HG03135 (cell line): ENCODE measurements at regions not wholly inside any gene's neighbourhood (a gene's known extent, or its start where the extent isn't known, plus 50 kb on each side); places are given as distances from the start of the nearest gene placed in this dataset.

Experiments used
- ATAC-seq: cut with Tn5 transposase; IDR thresholded peaks from one replicate; pipeline ENCODE4 v1.9.1; 2021; ENCODE audit warnings: mild to moderate bottlenecking, moderate library complexity; ENCODE audit not compliant: unreplicated experiment

DNA sequence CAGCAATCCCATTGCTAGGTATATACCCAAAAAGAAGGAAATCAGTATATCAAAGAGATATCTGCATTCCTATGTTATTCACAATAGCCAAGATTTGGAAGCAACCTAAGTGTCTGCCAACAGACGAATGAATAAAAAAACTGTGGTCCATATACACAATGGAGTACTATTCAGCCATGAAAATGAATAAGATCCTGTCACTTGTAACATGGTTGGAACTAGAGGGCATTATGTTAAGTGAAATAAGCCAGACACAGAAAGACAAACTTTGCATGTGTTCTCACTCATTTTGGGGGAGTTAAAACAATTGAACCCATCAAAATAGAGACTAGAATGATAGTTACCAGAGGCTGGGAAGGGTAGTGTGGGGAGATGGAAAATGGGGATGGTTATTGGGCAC, 323.5 kb upstream of the NFE2L3 start:
- no peak for ATAC-seq

DNA sequence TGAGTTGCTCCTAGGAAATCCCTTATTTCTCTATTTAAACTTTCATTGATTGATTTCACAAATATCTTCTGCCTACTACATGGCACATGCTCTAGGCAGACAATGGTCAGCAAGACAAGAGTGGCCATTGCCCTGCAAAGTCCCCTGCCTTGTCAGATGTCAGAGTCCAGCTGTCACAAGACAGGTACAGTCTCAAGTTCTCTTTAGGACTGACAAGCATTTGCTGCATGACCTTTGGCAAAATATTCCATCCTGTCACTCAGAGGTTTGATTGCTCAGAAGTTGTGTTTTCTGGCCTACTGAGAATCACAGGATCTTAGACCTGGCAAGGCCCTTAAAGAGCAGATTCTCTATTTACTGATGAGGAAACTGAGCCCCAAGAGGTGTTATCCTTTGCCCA, 322.3 kb upstream of the NFE2L3 start:
- no peak for ATAC-seq

DNA sequence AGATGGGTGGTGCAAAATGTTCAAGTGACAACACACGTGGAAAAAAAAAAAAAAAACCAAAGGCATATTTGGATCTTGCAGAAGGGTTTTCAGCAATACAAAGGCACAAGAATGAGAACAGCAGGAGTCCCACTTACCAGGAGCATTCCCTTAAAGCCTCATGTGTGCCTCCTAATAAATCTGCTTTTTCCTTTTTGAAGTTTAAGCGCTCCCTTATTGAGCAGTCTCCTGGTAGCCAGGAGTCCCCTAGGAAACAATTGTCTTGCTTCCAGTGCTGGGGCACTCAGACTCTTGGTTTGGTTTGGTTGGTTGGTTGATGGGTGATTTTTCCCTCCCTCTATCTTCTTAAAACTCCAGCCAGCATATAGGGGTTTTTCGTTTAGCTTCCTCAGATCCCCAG, 321.8 kb upstream of the NFE2L3 start:
- no peak for ATAC-seq

DNA sequence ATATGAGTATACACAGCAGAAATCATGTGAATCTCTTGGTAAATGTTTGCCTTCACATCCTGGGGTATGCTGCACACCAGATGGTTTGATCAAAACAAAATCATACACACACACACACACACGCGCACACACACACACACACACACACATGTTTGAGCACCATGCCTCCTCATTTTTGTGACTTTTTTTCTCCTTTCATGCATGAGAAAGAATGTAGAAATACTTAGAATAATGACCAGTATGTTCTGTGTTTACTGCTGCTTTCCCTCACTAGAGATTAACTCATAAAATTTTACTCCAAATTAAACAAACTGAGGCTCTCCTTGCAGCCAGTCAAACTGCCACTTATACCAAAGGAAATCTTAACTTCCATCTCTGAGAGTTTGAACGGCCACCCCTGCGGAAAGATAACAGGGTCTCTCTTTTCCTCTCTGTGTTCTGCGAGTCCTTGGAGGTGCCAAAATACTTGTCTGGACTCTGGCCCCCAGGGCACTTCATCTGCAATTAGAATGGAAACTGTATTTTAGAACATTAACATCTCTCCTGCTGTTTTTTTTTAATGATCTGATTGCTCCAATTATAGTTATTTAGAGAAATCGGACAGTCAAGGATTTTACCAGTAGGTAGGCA, 320.8 kb upstream of the NFE2L3 start:
- ATAC-seq, result no peak

DNA sequence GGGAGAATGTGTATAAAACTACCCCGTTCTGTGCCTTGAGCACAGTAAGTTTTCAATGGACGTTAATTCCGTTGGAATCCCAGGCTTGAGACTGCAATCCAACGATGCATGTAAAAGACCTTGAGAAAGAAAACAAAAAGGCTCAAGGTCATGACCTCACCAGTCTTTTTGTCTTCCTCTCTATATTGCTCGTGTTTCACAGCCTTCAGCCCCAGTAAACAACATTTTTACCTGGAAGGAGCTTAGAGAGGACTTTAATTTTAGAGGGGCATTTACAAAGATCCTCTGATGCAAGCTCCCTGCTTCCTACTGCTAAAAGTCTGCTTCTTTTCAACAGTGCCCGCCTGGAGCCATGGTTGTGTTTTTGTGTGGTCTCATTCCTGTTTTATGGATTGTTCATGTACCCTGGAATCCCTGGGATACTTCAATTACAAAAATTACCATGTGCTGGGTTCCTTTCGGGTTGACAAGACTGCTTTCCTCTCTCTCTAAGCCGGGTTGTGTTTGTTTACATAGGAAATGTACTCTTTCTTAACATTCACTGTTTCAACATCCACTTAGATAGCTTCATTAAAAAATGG, 320.1 kb upstream of the NFE2L3 start:
- ATAC-seq, result no peak

DNA sequence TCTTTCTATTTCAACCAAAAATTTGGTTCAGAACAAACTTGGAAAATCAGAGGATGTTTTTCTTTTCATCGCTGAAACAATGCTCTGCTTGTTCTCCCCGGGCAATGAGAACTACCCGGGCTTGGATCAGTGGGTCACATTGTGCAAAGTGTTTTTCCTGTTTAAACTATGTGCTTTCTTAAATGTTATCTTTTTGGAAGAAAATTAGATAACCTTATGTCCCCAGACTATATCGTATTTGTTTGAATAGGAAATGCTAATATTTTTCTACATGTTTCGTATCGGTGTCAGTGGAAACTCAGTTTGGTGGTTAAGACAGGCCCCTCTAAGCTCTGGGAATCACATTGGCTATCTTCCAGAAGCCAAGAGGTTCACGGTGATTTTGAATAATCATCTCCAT, 319.5 kb upstream of the NFE2L3 start:
- no peak for ATAC-seq

DNA sequence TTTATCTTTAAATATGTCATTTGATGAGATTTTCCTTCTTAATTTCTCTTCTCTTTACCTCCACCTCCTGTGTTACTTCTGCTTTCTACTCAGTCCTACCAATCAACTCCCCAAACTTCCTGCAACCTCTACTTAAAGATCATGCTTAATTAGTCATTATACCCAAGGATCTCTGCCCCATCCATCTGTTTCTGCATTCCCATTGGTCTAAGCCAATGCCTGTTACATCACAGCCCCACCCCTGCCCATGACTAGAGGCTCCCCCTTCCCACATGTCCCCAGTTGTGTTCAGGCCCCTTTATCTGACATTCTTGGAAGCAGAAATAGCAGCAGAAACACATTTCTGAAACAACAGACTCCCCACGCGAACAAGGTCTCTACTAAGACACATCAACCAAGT, 319.1 kb upstream of the NFE2L3 start:
- no peak for ATAC-seq

DNA sequence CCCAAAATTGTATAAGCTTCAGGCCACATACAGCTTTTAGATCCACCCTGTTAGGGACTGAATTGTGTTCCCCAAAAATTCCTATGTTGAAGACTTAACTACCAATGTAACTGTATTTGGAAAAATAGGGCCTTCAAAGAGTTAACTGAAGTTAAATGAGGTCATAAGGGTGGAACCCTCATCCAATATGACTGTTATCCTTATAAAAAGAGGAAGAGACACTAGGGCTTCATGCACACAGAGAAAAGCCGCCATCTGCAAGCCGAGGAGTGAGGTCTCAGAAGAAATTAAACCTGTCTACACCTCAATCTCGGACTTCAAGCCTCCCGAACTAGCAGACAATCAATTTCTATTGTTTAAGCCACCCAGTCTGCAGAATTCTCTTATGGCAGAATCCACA, 317.9 kb upstream of the NFE2L3 start:
- no peak for ATAC-seq

DNA sequence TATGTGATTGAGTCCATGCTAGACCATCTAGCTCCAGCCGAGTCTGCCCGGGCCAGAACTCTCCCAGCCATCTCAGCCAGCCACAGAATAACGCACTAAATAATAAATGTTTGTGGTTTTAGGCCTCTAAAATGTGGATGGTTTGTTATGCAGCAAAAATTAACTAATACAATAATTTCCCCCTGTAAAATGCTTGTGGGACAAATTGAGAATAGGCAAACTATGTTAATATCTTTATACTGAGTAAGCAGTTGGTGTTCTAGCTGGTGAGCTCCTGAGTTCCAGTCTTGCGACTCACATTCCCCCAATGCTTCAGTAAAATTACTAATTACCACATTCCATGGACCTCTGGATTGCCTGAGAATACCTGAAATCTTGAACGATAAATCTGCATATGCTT, 316.8 kb upstream of the NFE2L3 start:
- ATAC-seq, result no peak

DNA sequence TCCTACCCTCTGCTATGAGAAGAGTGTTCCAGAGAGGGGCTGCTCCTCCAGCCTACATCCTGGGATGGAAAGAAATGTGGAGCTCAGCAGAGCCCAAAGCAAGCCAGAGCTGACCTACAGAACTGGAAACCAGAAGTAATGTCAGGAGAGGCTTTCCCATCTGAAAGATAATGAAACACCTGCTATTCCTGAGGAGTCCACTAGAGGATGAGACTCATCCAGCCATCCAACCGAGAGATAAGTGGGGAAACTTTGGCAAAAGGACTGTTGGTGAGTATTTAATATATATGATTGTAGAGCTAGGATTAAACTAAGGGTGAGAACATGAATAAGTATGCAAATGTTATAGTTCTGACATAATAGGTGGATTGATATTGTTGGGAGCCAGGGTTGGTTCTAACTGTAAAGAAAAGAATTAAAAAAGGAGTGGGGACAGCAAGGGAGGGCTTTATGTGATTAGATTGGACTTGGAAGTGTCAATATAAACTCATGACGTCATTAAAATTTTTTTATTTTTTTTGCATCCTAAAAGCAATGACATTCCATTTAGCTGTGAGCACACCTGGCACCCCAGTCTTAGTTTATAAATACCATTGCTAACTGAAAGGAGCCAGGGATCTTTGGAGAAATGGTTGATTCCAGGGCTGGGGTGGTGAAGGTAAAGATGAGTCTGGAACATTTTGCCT, 312.8 kb upstream of the NFE2L3 start:
- ATAC-seq, result no peak

DNA sequence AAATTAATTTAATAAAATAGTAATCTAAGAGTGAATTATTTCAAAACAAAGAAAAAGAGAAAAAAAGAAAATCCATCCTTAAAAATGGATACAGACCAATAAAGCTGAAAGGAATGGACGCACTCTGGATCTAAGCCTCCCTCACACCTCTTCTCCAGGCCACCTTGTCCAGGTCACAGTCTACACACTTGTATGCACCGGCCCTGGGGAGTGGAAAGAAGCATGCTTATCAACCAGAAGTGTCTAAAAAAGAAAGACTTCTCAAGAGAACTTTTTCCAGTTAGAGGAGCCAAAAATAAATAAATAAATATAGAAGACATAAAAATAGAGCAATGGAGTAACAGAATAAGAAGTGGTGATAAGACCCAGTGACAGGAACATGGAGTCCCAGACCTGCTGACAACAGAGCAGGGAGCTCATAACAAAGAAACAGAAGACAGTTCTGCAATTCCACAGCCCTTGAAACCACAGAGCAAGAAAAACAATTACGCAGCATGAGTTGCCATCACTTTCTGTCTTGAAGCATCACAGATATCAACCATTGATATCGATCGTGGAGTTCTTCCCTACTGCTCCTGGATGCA, 311.7 kb upstream of the NFE2L3 start:
- no peak for ATAC-seq

DNA sequence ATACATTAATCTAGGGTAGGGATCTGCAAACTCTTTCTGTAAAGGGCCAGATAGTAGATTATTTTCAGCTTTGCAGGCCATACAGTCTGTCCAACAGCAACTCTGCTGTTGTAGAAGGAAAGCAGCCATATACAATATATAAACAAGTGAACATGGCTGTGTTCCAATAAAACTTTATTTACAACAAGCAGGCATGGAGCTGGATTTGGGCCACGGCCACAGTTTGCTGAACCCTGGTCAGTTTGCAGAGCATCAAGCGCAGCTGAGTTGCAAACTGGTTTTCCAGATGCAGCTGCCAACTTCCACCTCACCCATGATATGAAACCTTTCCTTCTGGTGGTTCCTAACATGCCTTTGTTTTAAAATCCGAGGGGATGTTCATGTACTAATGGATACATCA, 310.4 kb upstream of the NFE2L3 start:
- no peak for ATAC-seq

DNA sequence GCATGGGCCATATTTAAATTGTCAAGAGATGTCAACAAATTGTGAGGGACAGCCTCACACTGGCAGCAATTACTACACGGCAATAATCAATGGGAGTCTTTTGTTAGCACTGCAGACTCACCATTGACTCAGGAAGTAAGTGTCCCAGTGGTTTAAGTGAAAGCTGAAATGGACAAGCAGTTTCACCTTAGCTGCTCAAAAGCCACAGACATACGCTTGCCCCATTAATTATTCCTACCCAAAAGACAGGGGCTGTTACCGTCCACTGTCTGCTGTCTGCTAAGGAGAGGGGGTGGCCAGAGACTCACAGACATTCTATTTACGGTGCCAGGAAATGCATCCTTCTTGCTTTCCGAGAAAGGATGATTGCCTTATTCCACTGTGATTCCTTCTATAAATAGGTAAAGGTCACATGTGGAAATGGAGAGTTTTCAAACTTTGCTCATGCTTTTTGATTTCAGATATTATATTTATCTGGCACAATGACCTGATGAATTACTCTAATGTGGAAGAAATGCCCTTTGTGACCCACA, 309.7 kb upstream of the NFE2L3 start:
- no peak for ATAC-seq

DNA sequence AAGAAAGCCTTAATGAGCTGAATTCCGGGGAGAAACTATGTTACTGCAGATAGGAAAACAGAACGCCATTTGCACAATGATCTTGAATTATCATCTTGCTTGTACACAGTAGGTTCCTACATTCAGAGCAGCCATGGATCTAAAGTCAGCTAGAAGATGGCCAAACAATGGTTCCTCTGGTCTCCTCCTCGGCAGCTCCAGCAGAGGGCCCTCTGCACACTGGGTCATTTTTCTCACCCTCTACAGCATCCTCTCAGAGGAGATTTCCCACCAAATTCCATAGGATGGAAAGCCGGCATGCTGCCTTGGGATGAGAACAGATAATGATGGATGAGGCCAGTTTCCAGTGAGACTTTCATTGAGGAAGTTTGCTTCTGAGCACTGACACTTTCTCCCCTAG, 308.5 kb upstream of the NFE2L3 start:
- ATAC-seq, result no peak

DNA sequence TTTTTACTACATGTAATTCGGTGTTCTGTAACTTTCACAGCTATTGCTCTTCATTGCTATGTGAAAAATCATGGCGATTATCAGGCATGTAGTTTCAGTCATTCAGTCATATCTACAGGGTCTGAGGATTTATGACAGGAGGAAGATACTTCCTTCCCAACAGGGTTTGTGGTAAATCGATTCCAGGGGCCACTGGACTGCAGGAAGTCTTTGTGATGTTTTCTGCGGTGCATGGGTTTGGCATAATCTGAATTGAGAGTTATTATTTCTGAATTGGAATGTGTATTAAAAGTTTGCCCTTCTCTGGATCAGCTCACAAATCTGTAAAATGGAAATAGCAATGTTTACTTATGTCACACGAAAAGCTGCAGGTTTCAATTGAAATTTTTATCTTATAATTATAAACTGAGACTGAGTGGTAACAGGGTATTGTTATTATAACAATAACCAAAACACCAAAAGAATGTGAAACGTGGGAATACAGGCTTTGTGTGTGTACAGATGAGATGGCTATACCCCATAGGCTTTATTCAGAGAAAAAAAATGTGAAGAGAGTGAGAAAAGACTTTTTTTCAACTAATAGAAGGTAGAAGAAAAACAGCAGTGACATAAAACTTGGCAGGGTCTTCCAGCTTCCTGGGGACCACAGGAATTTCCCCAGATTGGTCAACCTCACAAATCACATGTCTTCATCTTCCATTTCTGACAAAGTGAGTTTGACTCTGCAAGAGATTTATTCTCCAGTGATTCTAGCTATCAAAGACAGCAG, 307.7 kb upstream of the NFE2L3 start:
- ATAC-seq, result no peak

DNA sequence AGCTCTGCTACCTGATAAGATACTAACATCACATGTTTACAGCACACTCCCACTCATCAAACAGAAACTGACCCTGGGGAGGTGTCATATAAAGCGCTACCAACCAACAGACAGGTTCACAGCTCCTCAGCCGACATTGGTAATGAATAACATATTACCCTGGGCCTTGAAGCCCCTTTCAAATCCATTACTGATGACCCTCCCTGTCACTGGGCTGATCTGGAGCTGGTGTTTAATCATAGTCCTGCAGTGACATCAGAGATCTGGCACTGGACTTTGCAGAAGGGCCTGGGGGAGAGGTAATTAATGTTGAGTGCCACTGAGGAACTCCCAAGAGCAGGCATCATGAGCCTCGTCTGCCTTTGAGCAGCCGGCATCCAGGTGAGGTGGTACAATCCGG, 306.5 kb upstream of the NFE2L3 start:
- no peak for ATAC-seq

DNA sequence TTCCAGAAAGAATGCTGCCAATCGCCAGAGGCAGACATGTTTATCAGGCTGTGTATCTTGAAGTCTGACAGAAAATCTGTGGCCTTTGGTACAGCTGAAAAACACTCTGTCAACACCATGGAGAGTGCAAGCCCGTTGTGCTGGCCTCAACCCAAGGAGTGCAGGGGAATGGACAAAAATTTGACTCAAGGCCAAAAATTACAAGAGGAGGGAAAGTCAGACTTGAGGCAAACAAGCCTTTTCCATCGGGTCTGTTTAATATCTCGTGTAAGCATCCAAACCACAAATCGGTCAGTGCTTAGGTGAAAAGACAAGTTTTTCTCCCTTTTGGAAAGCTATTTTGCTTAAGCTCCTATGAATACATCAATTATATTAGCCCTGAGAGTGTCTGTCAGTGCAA, 305.3 kb upstream of the NFE2L3 start:
- no peak for ATAC-seq

DNA sequence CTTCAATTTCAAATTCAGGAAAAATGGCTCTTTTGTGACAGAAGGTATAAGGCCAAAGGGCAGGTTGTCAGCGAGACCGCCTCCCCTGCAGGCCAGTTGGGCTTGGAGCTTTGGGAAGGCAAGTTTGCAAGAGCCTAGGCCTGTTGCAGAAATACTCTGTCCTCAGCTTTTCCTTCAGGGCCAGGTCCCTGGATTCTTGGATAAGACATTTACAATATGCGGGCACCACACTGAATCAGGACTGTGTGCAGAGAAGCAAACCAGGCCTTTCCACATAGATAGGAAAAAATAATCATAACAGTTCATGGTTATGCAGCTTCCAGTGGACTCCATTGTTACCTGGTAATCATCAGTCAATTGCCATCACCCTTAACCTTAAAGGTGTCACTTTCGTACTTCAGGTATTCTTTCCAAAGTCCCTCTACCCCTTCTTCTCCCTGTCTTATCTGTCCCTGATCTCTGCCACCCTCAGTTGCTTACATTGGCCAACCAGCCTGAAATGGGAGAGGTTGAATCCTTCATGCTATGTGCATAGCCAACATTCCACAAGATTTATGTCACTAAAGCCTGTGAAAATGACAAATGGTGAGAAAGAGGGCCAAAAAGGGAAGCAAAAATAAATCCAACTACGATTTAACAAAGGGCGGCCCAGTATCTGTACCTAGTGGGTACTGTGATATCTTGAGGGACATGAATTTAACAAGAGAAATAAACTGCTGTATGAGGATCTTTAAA, 304.5 kb upstream of the NFE2L3 start:
- no peak for ATAC-seq

DNA sequence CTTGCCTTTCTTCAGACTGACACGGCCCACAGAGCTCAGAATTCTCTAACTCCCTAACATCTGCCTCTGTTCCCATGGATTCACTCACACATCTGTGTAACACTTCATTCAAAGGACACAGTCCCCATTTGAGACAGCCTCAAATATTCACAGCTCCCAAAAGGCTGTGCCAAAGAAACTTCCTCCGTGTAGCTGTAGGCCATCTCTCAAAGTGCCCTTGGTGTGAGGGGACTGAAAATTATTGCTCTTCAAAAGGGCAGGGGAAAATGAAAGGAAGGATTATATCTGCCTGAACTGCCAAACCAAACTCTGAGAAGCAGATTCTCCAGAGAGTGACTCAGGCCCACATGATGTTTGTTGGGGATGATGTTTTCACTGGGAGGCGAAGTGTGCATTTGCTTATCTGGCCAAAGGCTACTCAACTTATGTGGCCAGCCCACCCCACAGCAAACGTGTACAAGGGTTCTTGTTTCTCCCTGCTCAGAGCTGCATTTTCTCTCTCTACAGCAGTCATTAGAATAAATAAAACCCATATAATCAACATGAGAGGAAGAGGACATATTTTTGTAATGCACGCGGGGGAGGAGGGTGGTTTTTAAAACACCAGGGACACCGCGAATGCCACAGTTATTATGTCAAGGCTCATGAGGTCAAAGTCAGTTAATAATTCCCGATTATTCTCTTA, 302.4 kb upstream of the NFE2L3 start:
- ATAC-seq, result no peak

DNA sequence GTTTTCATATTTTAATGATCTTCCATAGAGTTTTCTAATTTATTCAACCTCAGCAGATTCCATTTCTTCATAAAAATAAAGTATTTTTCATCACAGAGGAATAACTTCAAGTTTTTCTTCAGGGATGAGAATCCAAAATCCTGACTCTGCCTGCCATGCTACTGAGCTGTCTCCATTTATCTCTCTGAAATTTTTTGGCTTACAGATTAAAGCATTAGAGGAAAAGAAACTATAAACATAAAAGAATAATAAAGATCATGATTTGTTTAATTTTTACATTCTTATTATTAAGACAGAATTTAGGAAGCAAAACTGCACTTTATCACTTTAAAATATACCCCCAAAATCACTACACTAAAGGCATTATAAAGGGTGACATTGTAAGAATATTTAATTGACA, 301.8 kb upstream of the NFE2L3 start:
- no peak for ATAC-seq
